Spleen (tissue), 11 donors: ENCODE measurements at regions not wholly inside any gene's neighbourhood (a gene's known extent, or its start where the extent isn't known, plus 50 kb on each side); places are given as distances from the start of the nearest gene placed in this dataset.

ENCODE experiments used
- DNase-seq: peaks from one replicate; pipeline ENCODE4 v3.0.0-alpha.2; 2020
- H3K27ac ChIP-seq, 8 donors: fragments of 200-600 bp; sonication (generic) in 7 of 8; 1 replicate in 4 of 8; 2 replicates in 4 of 8; pipeline versions ENCODE4 v1.5.0 to v1.8.0; 2016 to 2021; ENCODE audit warnings: inconsistent platforms in 4 of 8, mild to moderate bottlenecking in 4 of 8, moderate library complexity in 1 of 8
- H3K27me3 ChIP-seq, 7 donors: fragments of 200-600 bp; sonication (generic) in 6 of 7; replicated peaks in 1 of 7; 1 replicate in 4 of 7; 2 replicates in 3 of 7; pipeline versions ENCODE4 v1.5.0 to v1.8.0; 2016 to 2021; ENCODE audit warnings: inconsistent platforms in 3 of 7, mild to moderate bottlenecking in 1 of 7
- H3K36me3 ChIP-seq, 6 donors: fragments of 200-600 bp; sonication (generic) in 5 of 6; 1 replicate in 4 of 6; 2 replicates in 2 of 6; pipeline versions ENCODE4 v1.5.0 to v1.8.0; 2016 to 2021; ENCODE audit warnings: inconsistent platforms in 2 of 6
- H3K4me1 ChIP-seq, 6 donors: fragments of 200-600 bp; sonication (generic) in 5 of 6; 1 replicate in 3 of 6; 2 replicates in 3 of 6; pipeline versions ENCODE4 v1.5.0 to v1.8.0; 2016 to 2021; ENCODE audit warnings: inconsistent platforms in 3 of 6
- H3K4me3 ChIP-seq, 8 donors: fragments of 200-600 bp; sonication (generic) in 7 of 8; 1 replicate in 4 of 8; 2 replicates in 4 of 8; pipeline versions ENCODE4 v1.5.0 to v1.8.0; 2016 to 2021; ENCODE audit warnings: inconsistent platforms in 4 of 8, mild to moderate bottlenecking in 4 of 8, moderate library complexity in 2 of 8
- H3K9me3 ChIP-seq, 8 donors: fragments of 200-600 bp; sonication (generic) in 7 of 8; 1 replicate in 4 of 8; 2 replicates in 4 of 8; pipeline versions ENCODE4 v1.5.0 to v1.8.0; 2016 to 2021; ENCODE audit warnings: inconsistent platforms in 4 of 8
- CTCF ChIP-seq, 11 experiments: fragments of 200-600 bp in 7 of 11; fragments of 450-650 bp in 4 of 11; sonication (generic) in 4 of 11; IDR thresholded peaks in 8 of 11; conservative IDR thresholded peaks in 3 of 11; 1 replicate in 7 of 11; 2 replicates in 4 of 11; pipeline versions ENCODE4 v1.4.0 to v1.8.0; 2016 to 2021; ENCODE audit warnings: antibody characterized with exemption in 11 of 11, inconsistent platforms in 4 of 11, mild to moderate bottlenecking in 1 of 11
- POLR2A ChIP-seq, 3 donors: fragments of 450-650 bp; IDR thresholded peaks; one replicate each; pipeline ENCODE4 v1.5.1; 2017; ENCODE audit warnings: antibody characterized with exemption in 3 of 3, mild to moderate bottlenecking in 1 of 3
- POLR2AphosphoS5 ChIP-seq, 3 donors: sonication (generic); formaldehyde crosslinking; IDR thresholded peaks; one replicate each; pipeline ENCODE4 v1.5.1; 2017; ENCODE audit warnings: antibody characterized with exemption in 3 of 3
- WGBS, 5 donors: extraction: QIAGEN DNeasy Blood & Tissue Kit in 3 of 5; methylation state at CpG; one replicate each; pipeline versions ENCODE4 v1.1.5 to v1.1.7; 2013 to 2018; 5-methylcytosine and 5-hydroxymethylcytosine counted together
- intact Hi-C: fragments of 100-400 bp; cut with DNase I; formaldehyde crosslinking; loops from one replicate; pipeline ENCODE4 v1.15.0; 2023; ENCODE audit warnings: low total_unique reads
- donor health status: healthy with polysubstance abuse.
- donor health status: DM: no; HTN: no; CAD: no; lungs with moderate emphysema.
- donor health status: DM: no; HTN: no; CAD: no.
- donor health status: Bipolar disorder and iron deficiency.
- donor health status: healthy.
- donor health status: DM: no; HTN: no; CAD: no.
- donor health status: DM: yes; HTN: yes; CAD: no.

GRCh38 chr15:95043933-95044313, 812.6 kb downstream of the MCTP2 start:
- Histone ChIP-seq H3K27ac (no peak overlapping the region), H3K4me3 (no peak overlapping the region), H3K9me3 (peaks cover 0 to 30% (median 21%) of the 10 kb centered on the region in 8 donors), H3K4me1 (no peaks in the 10 kb centered on the region), H3K27me3 (no peaks in the 10 kb centered on the region), H3K36me3 (no peaks in the 10 kb centered on the region)
- intact Hi-C loops = no loop called here
- WGBS, 5 donors = 46 to 79% (median 60%) methylated on average over 1 of the region's 1 CpG
- TF ChIP-seq CTCF (IDR thresholded peaks at IDR 0.05 in 8 of 11, conservative IDR thresholded peaks at IDR 0.05 in 3 of 11) (no peak), POLR2AphosphoS5 (IDR thresholded peaks at IDR 0.05) (no peak), POLR2A (IDR thresholded peaks at IDR 0.05) (no peak)
- DNase-seq = no peak

GRCh38 chr15:95044745-95045417, 813.5 kb downstream of the MCTP2 start:
- DNase-seq = no peak
- intact Hi-C loops = no loop called here
- H3K9me3 ChIP-seq = peaks cover 0 to 40% (median 30%) of the 10 kb centered on the region in 8 donors
- H3K27ac ChIP-seq = no peak overlapping the region
- H3K4me3 ChIP-seq = no peak overlapping the region
- TF ChIP-seq POLR2A (IDR thresholded peaks at IDR 0.05) = no peak
- no peak for TF ChIP-seq POLR2AphosphoS5 (IDR thresholded peaks at IDR 0.05)
- TF ChIP-seq CTCF (IDR thresholded peaks at IDR 0.05 in 8 of 11, conservative IDR thresholded peaks at IDR 0.05 in 3 of 11) = no peak
- WGBS, 5 donors = 60 to 72% (median 67%) methylated on average over 8 of the region's 8 CpGs
- H3K4me1 ChIP-seq = no peaks in the 10 kb centered on the region
- H3K36me3 ChIP-seq = no peaks in the 10 kb centered on the region
- no peaks in the 10 kb centered on the region for H3K27me3 ChIP-seq

- no peaks in the 10 kb centered on the region for H3K36me3 ChIP-seq
- peaks cover 0 to 73% (median 49%) of the 10 kb centered on the region in 8 donors for H3K9me3 ChIP-seq
- no peak for DNase-seq
- intact Hi-C loops = no loop called here
- H3K4me3 ChIP-seq = no peak overlapping the region
- H3K27ac ChIP-seq = no peak overlapping the region
- no peak for TF ChIP-seq POLR2A (IDR thresholded peaks at IDR 0.05)
- TF ChIP-seq CTCF (IDR thresholded peaks at IDR 0.05 in 8 of 11, conservative IDR thresholded peaks at IDR 0.05 in 3 of 11) = no peak
- no peak for TF ChIP-seq POLR2AphosphoS5 (IDR thresholded peaks at IDR 0.05)
- 79 to 89% (median 84%) methylated on average over 2 of the region's 2 CpGs for WGBS, 5 donors
- no peaks in the 10 kb centered on the region for H3K4me1 ChIP-seq
- no peaks in the 10 kb centered on the region for H3K27me3 ChIP-seq
Measured at GRCh38 chr15:95051861-95052260, 820.5 kb downstream of the MCTP2 start.

GRCh38 chr15:95059346-95059905, 828.1 kb downstream of the MCTP2 start:
- Histone ChIP-seq H3K27ac (no peak overlapping the region), H3K4me1 (no peaks in the 10 kb centered on the region), H3K27me3 (no peaks in the 10 kb centered on the region), H3K4me3 (no peak overlapping the region), H3K36me3 (no peaks in the 10 kb centered on the region), H3K9me3 (peaks cover 0 to 49% (median 25%) of the 10 kb centered on the region in 8 donors)
- WGBS, 5 donors = 82 to 95% (median 89%) methylated on average over 3 to 4 of the region's 4 CpGs
- TF ChIP-seq POLR2A (IDR thresholded peaks at IDR 0.05) = no peak
- TF ChIP-seq CTCF (IDR thresholded peaks at IDR 0.05 in 8 of 11, conservative IDR thresholded peaks at IDR 0.05 in 3 of 11) = no peak
- no peak for TF ChIP-seq POLR2AphosphoS5 (IDR thresholded peaks at IDR 0.05)
- no peak for DNase-seq
- intact Hi-C loops = no loop called here
